ENCODE measurements at regions not wholly inside any gene's neighbourhood (a gene's known extent, or its start where the extent isn't known, plus 50 kb on each side); places are given as distances from the start of the nearest gene placed in this dataset.

GRCh38 chr9:108634672-108635462, 220.9 kb downstream of the ACTL7B start:
- no peaks in the 10 kb centered on the region for H3K4me1 ChIP-seq
- TF ChIP-seq CTCF (IDR thresholded peaks at IDR 0.05) = no peak
- intact Hi-C loops (cut with DNase I; ENCODE audit: low total_unique reads) = no loop called here

GRCh38 chr9:108634204-108634603, 221.6 kb downstream of the ACTL7B start:
- H3K4me3 ChIP-seq = no peak overlapping the region
- no peaks in the 10 kb centered on the region for H3K9me3 ChIP-seq
- TF ChIP-seq CTCF (IDR thresholded peaks at IDR 0.05) = no peak
- H3K27ac ChIP-seq = no peak overlapping the region
- H3K36me3 ChIP-seq = no peaks in the 10 kb centered on the region
- H3K27me3 ChIP-seq = no peaks in the 10 kb centered on the region
- H3K4me1 ChIP-seq = no peaks in the 10 kb centered on the region
- DNase-seq = no peak
- intact Hi-C loops (cut with DNase I; ENCODE audit: low total_unique reads) = no loop called here

More at GRCh38 chr9:108634672-108635462, 220.9 kb downstream of the ACTL7B start:
- no peaks in the 10 kb centered on the region for H3K27me3 ChIP-seq
- H3K27ac ChIP-seq = no peak overlapping the region
- no peaks in the 10 kb centered on the region for H3K9me3 ChIP-seq
- no peak for DNase-seq
- H3K36me3 ChIP-seq = no peaks in the 10 kb centered on the region
- no peak overlapping the region for H3K4me3 ChIP-seq

- Histone ChIP-seq H3K4me1 (no peaks in the 10 kb centered on the region), H3K9me3 (no peaks in the 10 kb centered on the region), H3K36me3 (no peaks in the 10 kb centered on the region), H3K4me3 (no peak overlapping the region), H3K27ac (no peak overlapping the region), H3K27me3 (no peaks in the 10 kb centered on the region)
- intact Hi-C loops (cut with DNase I; ENCODE audit: low total_unique reads) = no loop called here
- no peak for TF ChIP-seq CTCF (IDR thresholded peaks at IDR 0.05)
- DNase-seq = no peak
Observed at GRCh38 chr9:108631496-108632285, 224.1 kb downstream of the ACTL7B start.

- no peaks in the 10 kb centered on the region for H3K27me3 ChIP-seq
- H3K9me3 ChIP-seq = no peaks in the 10 kb centered on the region
- no peak overlapping the region for H3K4me3 ChIP-seq
- H3K27ac ChIP-seq = no peak overlapping the region
- no peak for TF ChIP-seq CTCF (IDR thresholded peaks at IDR 0.05)
- H3K4me1 ChIP-seq = no peaks in the 10 kb centered on the region
- no peak for DNase-seq
- H3K36me3 ChIP-seq = no peaks in the 10 kb centered on the region
- intact Hi-C loops (cut with DNase I; ENCODE audit: low total_unique reads) = no loop called here
Observed at GRCh38 chr9:108628316-108628715, 227.5 kb downstream of the ACTL7B start.

GRCh38 chr9:108626743-108627142, 229.0 kb downstream of the ACTL7B start:
- DNase-seq = no peak
- no peaks in the 10 kb centered on the region for H3K9me3 ChIP-seq
- intact Hi-C loops (cut with DNase I; ENCODE audit: low total_unique reads) = no loop called here
- H3K27ac ChIP-seq = no peak overlapping the region
- H3K27me3 ChIP-seq = no peaks in the 10 kb centered on the region
- H3K4me1 ChIP-seq = no peaks in the 10 kb centered on the region
- H3K4me3 ChIP-seq = no peak overlapping the region
- TF ChIP-seq CTCF (IDR thresholded peaks at IDR 0.05) = no peak
- no peaks in the 10 kb centered on the region for H3K36me3 ChIP-seq
